Endothelial cell of umbilical vein (primary cell): ENCODE measurements at regions not wholly inside any gene's neighbourhood (a gene's known extent, or its start where the extent isn't known, plus 50 kb on each side); places are given as distances from the start of the nearest gene placed in this dataset.

Source experiments
- BruUV-seq: library from RNA; stranded (reverse); fragments of 400-500 nt; replicated peaks from 2 replicates; lab custom pipeline; 2021; lab: Mats Ljungman, UMichigan
- CTCF ChIA-PET: fragments of 300-600, 350-600 bp; sonication (Branson Sonifier 250); formaldehyde crosslinking; loops from one replicate; lab custom pipeline; 2021; ENCODE audit warnings: antibody characterized with exemption, inconsistent platforms; lab: Charles Lee
- POLR2A ChIA-PET: fragments of 300-600, 350-600 bp; sonication (Branson Sonifier 250); formaldehyde crosslinking; loops from one replicate; lab custom pipeline; 2021; ENCODE audit warnings: antibody characterized with exemption, inconsistent platforms; lab: Charles Lee
- DNase-seq: peaks from one replicate; pipeline ENCODE4 v3.0.0-alpha.2; 2011; ENCODE audit warnings: low read depth, low spot score
- FAIRE-seq: peaks from 2 replicates; lab custom pipeline; 2011; peaks lifted over from hg19 to GRCh38; lab: Jason Lieb, UNC
- H2AFZ ChIP-seq: 2 replicates; pipeline ENCODE4 v1.6.0; 2012; ENCODE audit warnings: low read depth, low read length, control low read depth, inconsistent platforms
- H3K27ac ChIP-seq: 2 replicates; pipeline ENCODE4 v1.5.1; 2011; ENCODE audit warnings: low read depth, mild to moderate bottlenecking, control low read depth, low read length, moderate library complexity; ENCODE audit not compliant: insufficient read depth
- H3K27me3 ChIP-seq, 2 experiments: 2 replicates each; pipeline versions ENCODE4 v1.6.0 to v1.6.1; 2011; ENCODE audit warnings: low read length in 2 of 2, mixed read lengths in 1 of 2; ENCODE audit not compliant: control insufficient read depth in 2 of 2, insufficient read depth in 2 of 2
- H3K36me3 ChIP-seq, 2 experiments: 2 replicates in 1 of 2; 3 replicates in 1 of 2; pipeline ENCODE4 v1.5.1; 2011; ENCODE audit warnings: low read length in 2 of 2, mild to moderate bottlenecking in 1 of 2, moderate library complexity in 1 of 2; ENCODE audit not compliant: control insufficient read depth in 2 of 2, insufficient read depth in 2 of 2; ENCODE audit errors: extremely low read depth in 1 of 2
- H3K4me1 ChIP-seq: 3 replicates; pipeline ENCODE4 v1.5.1; 2011; ENCODE audit warnings: mild to moderate bottlenecking, low read length; ENCODE audit not compliant: control insufficient read depth, insufficient read depth; ENCODE audit errors: extremely low read depth
- H3K4me2 ChIP-seq: 2 replicates; pipeline ENCODE4 v1.6.1; 2011; ENCODE audit warnings: low read length, control low read depth, mixed read lengths; ENCODE audit not compliant: insufficient read depth
- H3K4me3 ChIP-seq, 3 experiments: fragments of 200-600 bp in 1 of 3; sonication (generic), shearing (Covaris generic) in 1 of 3; replicated peaks in 1 of 3; 2 replicates each; pipeline ENCODE4 v1.5.1; 2011 to 2016; ENCODE audit warnings: control low read depth in 3 of 3, low read length in 3 of 3, mild to moderate bottlenecking in 2 of 3, inconsistent platforms in 1 of 3, low read depth in 1 of 3, moderate library complexity in 1 of 3; ENCODE audit not compliant: insufficient read depth in 1 of 3
- H3K79me2 ChIP-seq: 2 replicates; pipeline ENCODE4 v1.6.0; 2012; ENCODE audit warnings: low read length, inconsistent platforms; ENCODE audit not compliant: control insufficient read depth, insufficient read depth
- H3K9ac ChIP-seq: replicated peaks from 2 replicates; pipeline ENCODE3; 2011; ENCODE audit warnings: low read length, control low read depth; ENCODE audit not compliant: insufficient read depth; ENCODE audit errors: extremely low read depth
- H3K9me1 ChIP-seq: replicated peaks from 3 replicates; pipeline ENCODE4 v1.6.0; 2011; ENCODE audit warnings: mild to moderate bottlenecking, low read length; ENCODE audit not compliant: control insufficient read depth, insufficient read depth; ENCODE audit errors: extremely low read depth
- H3K9me3 ChIP-seq: replicated peaks from 2 replicates; pipeline ENCODE4 v1.5.1; 2012; ENCODE audit warnings: low read length, inconsistent platforms; ENCODE audit not compliant: control insufficient read depth, insufficient read depth
- H4K20me1 ChIP-seq: replicated peaks from 2 replicates; pipeline ENCODE3; 2011; ENCODE audit warnings: mild to moderate bottlenecking, low read length; ENCODE audit not compliant: control insufficient read depth, insufficient read depth; ENCODE audit errors: extremely low read depth
- EZH2 ChIP-seq: IDR thresholded peaks from 2 replicates; pipeline ENCODE4 v1.6.1; 2012; ENCODE audit warnings: borderline replicate concordance, low read depth, mild to moderate bottlenecking, moderate library complexity, low read length, inconsistent platforms; ENCODE audit not compliant: severe bottlenecking
- FOS ChIP-seq: IDR thresholded peaks from 2 replicates; pipeline ENCODE4 v1.6.1; 2011; ENCODE audit warnings: mild to moderate bottlenecking, low read length, moderate library complexity, borderline replicate concordance; ENCODE audit not compliant: insufficient read depth
- GATA2 ChIP-seq: IDR thresholded peaks from 2 replicates; pipeline ENCODE4 v1.7.0; 2011; ENCODE audit warnings: low read depth, mild to moderate bottlenecking, moderate library complexity, mixed read lengths, low read length; ENCODE audit not compliant: insufficient read length, insufficient read depth
- JUN ChIP-seq: IDR thresholded peaks from 2 replicates; pipeline ENCODE4 v1.6.1; 2011; ENCODE audit warnings: borderline replicate concordance, low read depth; ENCODE audit not compliant: insufficient read length, insufficient read depth
- MYC ChIP-seq: IDR thresholded peaks from one replicate; pipeline ENCODE4 v1.6.1; 2011; ENCODE audit warnings: mild to moderate bottlenecking, low read depth, low read length
- POLR2A ChIP-seq: IDR thresholded peaks from 2 replicates; pipeline ENCODE4 v1.6.1; 2012; ENCODE audit warnings: low read depth, mild to moderate bottlenecking, control low read depth, low read length
- POLR2AphosphoS5 ChIP-seq: IDR thresholded peaks from 2 replicates; pipeline ENCODE4 v1.6.1; 2012; ENCODE audit warnings: low read depth, mild to moderate bottlenecking, control low read depth, low read length, moderate library complexity; ENCODE audit not compliant: insufficient read depth
- dilution Hi-C: fragments of 300-500 bp; cut with MboI; formaldehyde crosslinking; loops from one replicate; pipeline ENCODE4 v1.15.0; 2019; ENCODE audit warnings: low sequenced_read_pairs; ENCODE audit not compliant: extremely low pct_ligation_motif_present
- intact Hi-C: fragments of 100-400 bp; cut with micrococcal nuclease; formaldehyde crosslinking; loops from one replicate; pipeline ENCODE4 v1.10.0; 2022
- TF ChIP-seq, protein P1 (sequence below), 2 donors: IDR thresholded peaks; 1 replicate in 1 of 2; 2 replicates in 1 of 2; pipeline ENCODE4 v1.5.1; 2011; ENCODE audit warnings: low read length in 2 of 2, mild to moderate bottlenecking in 2 of 2, moderate library complexity in 2 of 2, control low read depth in 1 of 2, inconsistent platforms in 1 of 2, low read depth in 1 of 2; ENCODE audit not compliant: insufficient read depth in 1 of 2; ENCODE audit errors: extremely low read depth in 1 of 2
- TF ChIP-seq, protein P2 (sequence below): IDR thresholded peaks from 2 replicates; pipeline ENCODE4 v1.6.1; 2011; ENCODE audit not compliant: insufficient read depth, insufficient read length

DNA sequence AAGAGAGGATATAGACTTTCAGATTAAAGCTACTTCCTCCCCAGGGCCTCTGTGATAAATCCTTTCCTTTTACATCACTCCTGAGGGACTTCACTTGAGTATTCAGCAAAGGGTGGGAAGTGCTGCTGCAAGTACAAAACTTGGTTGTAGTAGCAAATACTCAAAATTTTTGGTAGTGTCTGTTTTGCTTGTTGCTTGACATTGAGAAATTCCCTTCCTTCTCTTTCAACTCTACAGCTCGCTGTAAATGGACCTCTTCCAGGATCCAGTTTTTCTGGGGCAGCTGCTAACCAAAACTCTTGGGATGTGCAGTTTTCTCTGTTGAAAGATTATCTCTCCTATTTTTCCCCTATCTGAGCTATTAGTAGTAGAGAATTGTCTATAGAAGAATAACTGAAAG is 472.0 kb downstream of the CD109 start:
- Histone ChIP-seq H3K9me1 (no peaks in the 10 kb centered on the region), H3K27ac (no peak overlapping the region), H3K27me3 (no peaks in the 10 kb centered on the region), H3K9me3 (no peaks in the 10 kb centered on the region), H4K20me1 (no peaks in the 10 kb centered on the region), H3K36me3 (no peaks in the 10 kb centered on the region), H2AFZ (no peak overlapping the region), H3K4me1 (no peaks in the 10 kb centered on the region), H3K4me3 (no peak overlapping the region), H3K9ac (no peak overlapping the region), H3K4me2 (no peak overlapping the region), H3K79me2 (no peaks in the 10 kb centered on the region)
- CTCF ChIA-PET, result interaction anchor here (0.7 to 1.3 kb wide), 5 partner anchors 12 to 1041 kb away, joined by 3 to 5 read pairs (median 3); no protein-coding TSS in a partner anchor
- TF ChIP-seq, protein P1, sequence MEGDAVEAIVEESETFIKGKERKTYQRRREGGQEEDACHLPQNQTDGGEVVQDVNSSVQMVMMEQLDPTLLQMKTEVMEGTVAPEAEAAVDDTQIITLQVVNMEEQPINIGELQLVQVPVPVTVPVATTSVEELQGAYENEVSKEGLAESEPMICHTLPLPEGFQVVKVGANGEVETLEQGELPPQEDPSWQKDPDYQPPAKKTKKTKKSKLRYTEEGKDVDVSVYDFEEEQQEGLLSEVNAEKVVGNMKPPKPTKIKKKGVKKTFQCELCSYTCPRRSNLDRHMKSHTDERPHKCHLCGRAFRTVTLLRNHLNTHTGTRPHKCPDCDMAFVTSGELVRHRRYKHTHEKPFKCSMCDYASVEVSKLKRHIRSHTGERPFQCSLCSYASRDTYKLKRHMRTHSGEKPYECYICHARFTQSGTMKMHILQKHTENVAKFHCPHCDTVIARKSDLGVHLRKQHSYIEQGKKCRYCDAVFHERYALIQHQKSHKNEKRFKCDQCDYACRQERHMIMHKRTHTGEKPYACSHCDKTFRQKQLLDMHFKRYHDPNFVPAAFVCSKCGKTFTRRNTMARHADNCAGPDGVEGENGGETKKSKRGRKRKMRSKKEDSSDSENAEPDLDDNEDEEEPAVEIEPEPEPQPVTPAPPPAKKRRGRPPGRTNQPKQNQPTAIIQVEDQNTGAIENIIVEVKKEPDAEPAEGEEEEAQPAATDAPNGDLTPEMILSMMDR (IDR thresholded peaks at IDR 0.05; ENCODE audit: extremely low read depth in 1 of 2, insufficient read depth in 1 of 2, low read depth in 1 of 2, low read length in 2 of 2), result no peak
- no peak for TF ChIP-seq EZH2
- DNase-seq (no peak), FAIRE-seq (no peak)
- no TSS peak for BruUV-seq
- POLR2A ChIA-PET, result no interaction called here
- dilution Hi-C loops, result no loop called here
- intact Hi-C loops, result no loop called here

DNA sequence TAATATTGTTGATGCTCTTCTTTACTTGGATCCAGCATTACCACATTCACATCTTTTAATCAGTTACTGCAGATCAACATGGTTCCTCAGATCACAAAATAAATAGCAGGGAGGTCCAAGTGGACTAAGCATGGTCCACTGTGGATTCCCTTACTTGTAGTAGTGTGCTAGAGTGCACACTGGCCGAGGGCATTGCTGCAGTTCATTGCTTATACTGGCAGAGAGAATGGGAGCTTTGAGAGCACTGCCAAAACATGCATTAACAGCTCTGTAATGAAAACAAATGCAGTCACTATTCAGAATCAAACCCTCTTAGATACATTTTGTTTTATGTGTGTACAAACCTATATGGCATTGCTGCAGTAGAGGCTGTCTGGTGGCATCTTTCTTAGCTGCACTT is 471.5 kb downstream of the CD109 start:
- Histone ChIP-seq H3K36me3 (no peaks in the 10 kb centered on the region), H4K20me1 (no peaks in the 10 kb centered on the region), H3K4me2 (no peak overlapping the region), H3K4me1 (no peaks in the 10 kb centered on the region), H3K9me1 (no peaks in the 10 kb centered on the region), H3K9me3 (no peaks in the 10 kb centered on the region), H3K9ac (no peak overlapping the region), H3K79me2 (no peaks in the 10 kb centered on the region), H3K4me3 (no peak overlapping the region), H2AFZ (no peak overlapping the region), H3K27me3 (no peaks in the 10 kb centered on the region), H3K27ac (no peak overlapping the region)
- FAIRE-seq, result no peak
- DNase-seq, result no peak
- TF ChIP-seq POLR2AphosphoS5 (no peak), FOS (no peak), POLR2A (no peak), GATA2 (no peak), JUN (no peak), EZH2 (no peak), MYC (no peak)
- TF ChIP-seq, protein P2, sequence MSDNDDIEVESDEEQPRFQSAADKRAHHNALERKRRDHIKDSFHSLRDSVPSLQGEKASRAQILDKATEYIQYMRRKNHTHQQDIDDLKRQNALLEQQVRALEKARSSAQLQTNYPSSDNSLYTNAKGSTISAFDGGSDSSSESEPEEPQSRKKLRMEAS, result no peak
- TF ChIP-seq, protein P1 (IDR thresholded peaks at IDR 0.05; ENCODE audit: extremely low read depth in 1 of 2, insufficient read depth in 1 of 2, low read depth in 1 of 2, low read length in 2 of 2), result no peak
- dilution Hi-C loops (no loop called here), intact Hi-C loops (no loop called here)
- POLR2A ChIA-PET, result no interaction called here
- CTCF ChIA-PET, result interaction anchor here (1.3 kb wide), 2 partner anchors 15 to 19 kb away, joined by 3 read pairs; no protein-coding TSS in a partner anchor
- no TSS peak for BruUV-seq
